GM12878 (cell line): ENCODE measurements at regions not wholly inside any gene's neighbourhood (a gene's known extent, or its start where the extent isn't known, plus 50 kb on each side); places are given as distances from the start of the nearest gene placed in this dataset.

Source experiments
- CBFB ChIP-seq: IDR thresholded peaks from 2 replicates; pipeline ENCODE4 v1.6.1; 2016; ENCODE audit warnings: antibody characterized with exemption, low read depth
- CBX3 ChIP-seq: fragments of 200-600 bp; sonication (generic); IDR thresholded peaks from 2 replicates; pipeline ENCODE4 v1.6.1; 2016; ENCODE audit warnings: low read depth, borderline replicate concordance
- CTCF ChIP-seq, 3 experiments: IDR thresholded peaks in 2 of 3; conservative IDR thresholded peaks in 1 of 3; 2 replicates each; pipeline ENCODE4 v1.5.1; 2011; ENCODE audit warnings: low read depth in 3 of 3, low read length in 3 of 3, mild to moderate bottlenecking in 3 of 3, control low read depth in 2 of 3, moderate library complexity in 2 of 3, inconsistent platforms in 1 of 3, mixed read lengths in 1 of 3; ENCODE audit not compliant: control insufficient read depth in 2 of 3, insufficient read depth in 1 of 3; ENCODE audit errors: extremely low read depth in 1 of 3
- CUX1 ChIP-seq: IDR thresholded peaks from 2 replicates; pipeline ENCODE4 v1.6.1; 2012; ENCODE audit warnings: improper control_type of control experiment, low read depth, low read length; ENCODE audit not compliant: insufficient replicate concordance
- E2F4 ChIP-seq: IDR thresholded peaks from 2 replicates; pipeline ENCODE4 v1.6.1; 2012; ENCODE audit warnings: low read depth, low read length, improper control_type of control experiment
- EGR1 ChIP-seq, 2 experiments: IDR thresholded peaks; 1 replicate in 1 of 2; 2 replicates in 1 of 2; pipeline ENCODE4 v1.6.1; 2011 to 2012; ENCODE audit warnings: low read depth in 2 of 2, low read length in 2 of 2, borderline replicate concordance in 1 of 2, mild to moderate bottlenecking in 1 of 2, moderate library complexity in 1 of 2
- POLR2A ChIP-seq: IDR thresholded peaks from 2 replicates; pipeline ENCODE4 v1.6.1; 2011; ENCODE audit warnings: low read depth, mild to moderate bottlenecking, low read length
- POLR2AphosphoS5 ChIP-seq: IDR thresholded peaks from 2 replicates; pipeline ENCODE4 v1.6.1; 2011; ENCODE audit warnings: mild to moderate bottlenecking, low read length, inconsistent platforms
- RAD51 ChIP-seq: fragments of 450-650 bp; IDR thresholded peaks from 2 replicates; pipeline ENCODE4 v1.6.1; 2016; ENCODE audit warnings: moderate library complexity, mild to moderate bottlenecking, inconsistent platforms
- RFX5 ChIP-seq: IDR thresholded peaks from 2 replicates; pipeline ENCODE4 v1.6.1; 2011; ENCODE audit warnings: low read depth, low read length, improper control_type of control experiment
- SP1 ChIP-seq: IDR thresholded peaks from one replicate; pipeline ENCODE4 v1.6.1; 2011; ENCODE audit warnings: low read depth, low read length
- TAF1 ChIP-seq: IDR thresholded peaks from 2 replicates; pipeline ENCODE4 v1.6.1; 2011; ENCODE audit warnings: mild to moderate bottlenecking, low read depth, low read length, borderline replicate concordance
- YY1 ChIP-seq: IDR thresholded peaks from 2 replicates; pipeline ENCODE4 v1.6.1; 2011; ENCODE audit warnings: low read depth, mild to moderate bottlenecking, low read length
- ZSCAN29 ChIP-seq: fragments of 450-650 bp; IDR thresholded peaks from 2 replicates; pipeline ENCODE4 v1.6.1; 2017; ENCODE audit warnings: mild to moderate bottlenecking, moderate library complexity

- no peak for TF ChIP-seq POLR2AphosphoS5
- TF ChIP-seq POLR2A = no peak
- TF ChIP-seq YY1 = no peak
- no peak for TF ChIP-seq CTCF (IDR thresholded peaks at IDR 0.05 in 2 of 3, conservative IDR thresholded peaks at IDR 0.05 in 1 of 3; ENCODE audit: control insufficient read depth in 2 of 3, extremely low read depth in 1 of 3, insufficient read depth in 1 of 3, low read depth in 3 of 3, low read length in 3 of 3)
- TF ChIP-seq RFX5 = no peak
- no peak for TF ChIP-seq TAF1
- no peak for TF ChIP-seq CBFB
- no peak for TF ChIP-seq CUX1
- no peak for TF ChIP-seq CBX3
- no peak for TF ChIP-seq ZSCAN29
- no peak for TF ChIP-seq E2F4
- TF ChIP-seq EGR1 (IDR thresholded peaks at IDR 0.05; ENCODE audit: borderline replicate concordance in 1 of 2, low read depth in 2 of 2, low read length in 2 of 2) = no peak
- TF ChIP-seq RAD51 = no peak
- no peak for TF ChIP-seq SP1
These were observed 86.3 kb upstream of the GRIP1 start for GRCh38 chr12:66765204-66765603.
